GM19467 (cell line): ENCODE measurements at regions not wholly inside any gene's neighbourhood (a gene's known extent, or its start where the extent isn't known, plus 50 kb on each side); places are given as distances from the start of the nearest gene placed in this dataset.

Experiments used
- ATAC-seq: cut with Tn5 transposase; IDR thresholded peaks from one replicate; pipeline ENCODE4 v1.9.1; 2021; ENCODE audit warnings: mild to moderate bottlenecking, moderate library complexity; ENCODE audit not compliant: unreplicated experiment

GRCh38 chr16:14362774-14363371 lies 267.2 kb downstream of the PARN start:
- no peak for ATAC-seq

- ATAC-seq = no peak
These were observed 269.6 kb downstream of the PARN start for GRCh38 chr16:14360326-14361037.

GRCh38 chr16:14358697-14359305 lies 271.3 kb downstream of the PARN start:
- no peak for ATAC-seq

GRCh38 chr16:14357328-14357727 lies 272.7 kb downstream of the PARN start:
- no peak for ATAC-seq

GRCh38 chr16:14356064-14356463 lies 274.0 kb downstream of the PARN start:
- no peak for ATAC-seq

- ATAC-seq = peak; percentile 85
These were observed 275.3 kb downstream of the PARN start for GRCh38 chr16:14354561-14355351.

- no peak for ATAC-seq
These were observed 276.7 kb downstream of the PARN start for GRCh38 chr16:14353340-14353739.

GRCh38 chr16:14351647-14352046 lies 278.4 kb downstream of the PARN start:
- ATAC-seq = no peak

- no peak for ATAC-seq
These were observed 279.4 kb downstream of the PARN start for GRCh38 chr16:14350626-14351025.

- ATAC-seq = no peak
These were observed 279.0 kb downstream of the MRTFB start for GRCh38 chr16:14350081-14350480.

- no peak for ATAC-seq
These were observed 276.6 kb downstream of the MRTFB start for GRCh38 chr16:14347706-14348105.

GRCh38 chr16:14346278-14347142 lies 275.4 kb downstream of the MRTFB start:
- ATAC-seq = no peak

- no peak for ATAC-seq
These were observed 274.5 kb downstream of the MRTFB start for GRCh38 chr16:14345512-14346115.

GRCh38 chr16:14344945-14345344 lies 273.8 kb downstream of the MRTFB start:
- ATAC-seq = no peak

GRCh38 chr16:14344292-14344691 lies 273.2 kb downstream of the MRTFB start:
- ATAC-seq = no peak

- no peak for ATAC-seq
These were observed 270.5 kb downstream of the MRTFB start for GRCh38 chr16:14341324-14342225.

- ATAC-seq = no peak
These were observed 268.6 kb downstream of the MRTFB start for GRCh38 chr16:14339694-14340093.

GRCh38 chr16:14338969-14339368 lies 267.9 kb downstream of the MRTFB start:
- no peak for ATAC-seq

GRCh38 chr16:14338236-14338635 lies 267.1 kb downstream of the MRTFB start:
- no peak for ATAC-seq
